Kidney (tissue), 13 donors: ENCODE measurements at regions not wholly inside any gene's neighbourhood (a gene's known extent, or its start where the extent isn't known, plus 50 kb on each side); places are given as distances from the start of the nearest gene placed in this dataset.
A peak's percentile ranks its signal among the peaks of the same experiment; 100 is the strongest.

ENCODE experiments used
- DNase-seq, 5 donors: peaks; one replicate each; pipeline ENCODE4 v3.0.0-alpha.2; 2013 to 2020
- FAIRE-seq: peaks from 2 replicates; lab custom pipeline; 2012; peaks lifted over from hg19 to GRCh38; lab: Jason Lieb, UNC
- H3K27ac ChIP-seq, 2 donors: one replicate each; pipeline ENCODE4 v1.7.0; 2013; ENCODE audit warnings: low read depth in 2 of 2, low read length in 2 of 2, inconsistent platforms in 1 of 2
- H3K27me3 ChIP-seq: one replicate; pipeline ENCODE4 v1.7.1; 2013; ENCODE audit warnings: low read length, inconsistent platforms; ENCODE audit not compliant: control insufficient read depth, insufficient read depth
- H3K36me3 ChIP-seq, 3 donors: one replicate each; pipeline versions ENCODE4 v1.7.0 to v1.7.1; 2013; ENCODE audit warnings: low read length in 3 of 3, control low read depth in 1 of 3, inconsistent platforms in 1 of 3; ENCODE audit not compliant: insufficient read depth in 3 of 3, control insufficient read depth in 2 of 3
- H3K4me1 ChIP-seq, 3 donors: one replicate each; pipeline versions ENCODE4 v1.7.0 to v1.7.1; 2013; ENCODE audit warnings: low read length in 3 of 3, inconsistent platforms in 1 of 3, low read depth in 1 of 3; ENCODE audit not compliant: control insufficient read depth in 2 of 3, insufficient read depth in 2 of 3
- H3K4me3 ChIP-seq, 3 donors: one replicate each; pipeline versions ENCODE4 v1.7.0 to v1.8.1; 2013; ENCODE audit warnings: low read length in 3 of 3, control low read depth in 1 of 3, inconsistent platforms in 1 of 3
- H3K9ac ChIP-seq, 3 donors: one replicate each; pipeline versions ENCODE4 v1.7.0 to v1.7.1; 2013; ENCODE audit warnings: low read length in 3 of 3, control low read depth in 1 of 3, inconsistent platforms in 1 of 3
- H3K9me3 ChIP-seq, 3 donors: one replicate each; pipeline versions ENCODE4 v1.7.0 to v1.7.1; 2013; ENCODE audit warnings: low read length in 3 of 3, control low read depth in 1 of 3, inconsistent platforms in 1 of 3; ENCODE audit not compliant: control insufficient read depth in 2 of 3, insufficient read depth in 1 of 3
- intact Hi-C: fragments of 100-400 bp; cut with DNase I; formaldehyde crosslinking; loops from one replicate; pipeline ENCODE4 v1.11.1; 2022
- TF ChIP-seq, protein P1 (sequence below): IDR thresholded peaks from 3 replicates; pipeline ENCODE4 v1.5.1; 2012; ENCODE audit warnings: mild to moderate bottlenecking, moderate library complexity, borderline replicate concordance; ENCODE audit not compliant: insufficient read depth; ENCODE audit errors: extremely low read depth
- donor health status: control.
- donor health status: control.
- donor health status: control.
- donor health status: control.
- donor health status: control.
- donor health status: DM: yes; HTN: yes; CAD: no.
- donor health status: Normal renal cell carcinoma (clear cell type).

DNA sequence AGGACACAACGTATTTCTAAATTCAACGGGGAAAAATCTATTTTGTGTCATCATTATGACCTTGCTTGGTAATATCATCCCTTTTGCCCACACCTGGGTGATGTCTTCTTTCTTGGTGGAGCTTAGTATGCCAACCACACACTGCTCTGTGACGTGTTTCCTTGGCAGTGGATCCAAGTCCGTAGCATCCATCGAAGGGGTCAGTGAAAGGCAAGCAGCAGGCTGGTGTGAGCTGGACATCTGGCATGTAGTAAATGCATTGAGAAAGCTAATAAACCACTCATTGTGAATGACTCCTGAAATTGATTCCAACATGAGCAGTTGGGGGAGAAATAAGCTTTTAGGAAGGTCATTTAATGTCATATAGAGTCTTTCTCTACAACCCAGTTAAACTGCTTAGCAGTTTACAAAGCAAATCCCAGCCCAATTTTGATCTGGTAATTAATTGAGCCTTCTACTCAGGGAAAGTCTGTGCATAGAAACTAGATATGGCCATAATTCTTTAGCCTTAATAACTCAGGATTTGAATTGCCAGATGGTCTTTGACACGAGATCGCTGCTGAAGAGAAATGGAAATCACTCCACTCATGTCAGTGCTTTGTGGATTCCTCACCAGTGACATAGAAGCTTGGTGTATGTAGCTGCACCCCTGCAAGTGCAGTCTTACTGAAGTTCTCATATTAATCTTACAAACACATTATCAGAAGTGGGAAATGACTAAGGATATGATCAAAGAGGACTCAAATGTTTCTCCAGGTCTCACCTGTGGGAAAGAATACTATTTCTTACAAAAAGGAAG, 494.8 kb downstream of the CMPK2 start:
- no peak for FAIRE-seq
- no peak overlapping the region for H3K9ac ChIP-seq
- H3K27me3 ChIP-seq, result no peaks in the 10 kb centered on the region

DNA sequence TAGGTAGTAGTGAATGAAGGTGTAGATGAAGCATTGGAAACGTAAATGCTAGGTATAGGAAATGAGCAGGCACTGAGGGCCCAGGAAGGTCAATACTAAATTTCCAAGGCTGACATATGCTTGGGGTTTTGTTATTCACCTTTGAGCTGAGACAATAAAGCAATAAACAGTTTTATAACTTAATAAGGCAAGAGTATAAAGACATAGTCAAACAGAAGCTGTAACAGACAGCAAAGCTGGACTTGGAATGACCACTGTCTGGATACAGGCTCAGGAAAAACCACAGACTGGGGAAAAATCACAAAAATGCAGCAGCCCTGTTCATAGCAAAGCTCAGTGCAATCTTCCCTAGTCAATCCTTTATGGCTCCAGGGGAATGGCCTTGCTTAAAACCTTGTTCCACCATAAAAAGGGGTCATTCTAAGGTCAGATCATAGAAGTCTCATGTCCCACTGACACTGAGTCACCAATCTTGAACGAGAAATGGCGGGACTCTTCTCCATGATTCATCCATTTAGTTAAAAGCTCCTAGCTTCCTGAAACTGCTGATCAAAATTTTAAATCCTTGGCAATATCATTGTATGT, 493.3 kb downstream of the CMPK2 start:
- Histone ChIP-seq H3K9me3 (no peaks in the 10 kb centered on the region), H3K9ac (no peak overlapping the region), H3K4me3 (no peak overlapping the region), H3K4me1 (no peaks in the 10 kb centered on the region), H3K27me3 (no peaks in the 10 kb centered on the region), H3K27ac (no peak overlapping the region), H3K36me3 (no peaks in the 10 kb centered on the region)
- DNase-seq (no peak), FAIRE-seq (no peak)
- TF ChIP-seq, protein P1, sequence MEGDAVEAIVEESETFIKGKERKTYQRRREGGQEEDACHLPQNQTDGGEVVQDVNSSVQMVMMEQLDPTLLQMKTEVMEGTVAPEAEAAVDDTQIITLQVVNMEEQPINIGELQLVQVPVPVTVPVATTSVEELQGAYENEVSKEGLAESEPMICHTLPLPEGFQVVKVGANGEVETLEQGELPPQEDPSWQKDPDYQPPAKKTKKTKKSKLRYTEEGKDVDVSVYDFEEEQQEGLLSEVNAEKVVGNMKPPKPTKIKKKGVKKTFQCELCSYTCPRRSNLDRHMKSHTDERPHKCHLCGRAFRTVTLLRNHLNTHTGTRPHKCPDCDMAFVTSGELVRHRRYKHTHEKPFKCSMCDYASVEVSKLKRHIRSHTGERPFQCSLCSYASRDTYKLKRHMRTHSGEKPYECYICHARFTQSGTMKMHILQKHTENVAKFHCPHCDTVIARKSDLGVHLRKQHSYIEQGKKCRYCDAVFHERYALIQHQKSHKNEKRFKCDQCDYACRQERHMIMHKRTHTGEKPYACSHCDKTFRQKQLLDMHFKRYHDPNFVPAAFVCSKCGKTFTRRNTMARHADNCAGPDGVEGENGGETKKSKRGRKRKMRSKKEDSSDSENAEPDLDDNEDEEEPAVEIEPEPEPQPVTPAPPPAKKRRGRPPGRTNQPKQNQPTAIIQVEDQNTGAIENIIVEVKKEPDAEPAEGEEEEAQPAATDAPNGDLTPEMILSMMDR, result no peak
- intact Hi-C loops, result no loop called here

More for the DNA sequence above, 494.8 kb downstream of the CMPK2 start:
- Histone ChIP-seq H3K36me3 (no peaks in the 10 kb centered on the region), H3K27ac (no peak overlapping the region), H3K4me1 (no peaks in the 10 kb centered on the region), H3K4me3 (no peak overlapping the region), H3K9me3 (no peaks in the 10 kb centered on the region)
- TF ChIP-seq, protein P1, result no peak
- DNase-seq, result no peak
- intact Hi-C loops, result no loop called here

DNA sequence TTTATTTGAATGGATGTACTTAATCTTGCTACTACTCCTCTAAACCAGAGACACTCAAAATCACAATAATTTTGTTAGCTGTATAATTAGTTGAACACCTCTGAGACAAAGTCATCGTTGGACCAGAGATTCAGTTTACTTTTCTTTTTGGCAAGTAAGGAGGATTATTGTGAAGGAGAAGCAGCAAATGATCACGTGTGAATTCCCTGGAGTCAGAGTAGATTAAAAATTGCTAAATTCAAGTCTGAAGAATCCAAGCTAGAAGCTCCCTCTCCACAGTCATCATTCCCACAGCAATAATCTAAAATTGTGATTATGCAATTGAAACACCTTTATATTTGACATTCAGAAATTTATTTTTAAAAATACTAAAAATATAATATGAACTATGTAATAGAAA, 484.4 kb downstream of the CMPK2 start:
- Histone ChIP-seq H3K27ac (no peak overlapping the region), H3K4me1 (no peaks in the 10 kb centered on the region), H3K4me3 (no peak overlapping the region), H3K36me3 (no peaks in the 10 kb centered on the region), H3K9me3 (no peaks in the 10 kb centered on the region), H3K9ac (no peak overlapping the region), H3K27me3 (no peaks in the 10 kb centered on the region)
- TF ChIP-seq, protein P1, result no peak
- FAIRE-seq, result peak; percentile 33
- no peak for DNase-seq
- intact Hi-C loops, result no loop called here
